HepG2 (cell line): ENCODE measurements at regions not wholly inside any gene's neighbourhood (a gene's known extent, or its start where the extent isn't known, plus 50 kb on each side); places are given as distances from the start of the nearest gene placed in this dataset.

Experiments used
- ATAC-seq: fragments of 200-7000 bp; cut with Tn5 transposase; 3 replicates; pipeline ENCODE4 v1.9.1; 2020; ENCODE audit warnings: mild to moderate bottlenecking, moderate library complexity
- BruUV-seq: library from RNA; stranded (reverse); fragments of 400-500 nt; replicated peaks from 2 replicates; lab custom pipeline; 2021; lab: Mats Ljungman, UMichigan
- CTCF ChIA-PET: fragments of 300-600 bp; formaldehyde crosslinking; extraction: SDS; loops from one replicate; lab custom pipeline; 2021; ENCODE audit warnings: low total read pairs, inconsistent platforms, low intra/inter-chr PET ratio; lab: Yijun Ruan, JAX
- POLR2A ChIA-PET: fragments of 350-600 bp; sonication (Branson Sonifier 250); formaldehyde crosslinking; loops from one replicate; lab custom pipeline; 2020; ENCODE audit warnings: antibody characterized with exemption, inconsistent platforms; lab: Yijun Ruan, JAX
- DNase-seq: peaks from one replicate; pipeline ENCODE4 v3.0.0-alpha.2; 2015; ENCODE audit warnings: low spot score
- FAIRE-seq: peaks from 3 replicates; lab custom pipeline; 2011; peaks lifted over from hg19 to GRCh38; lab: Jason Lieb, UNC
- H2AFZ ChIP-seq: one replicate; pipeline ENCODE4 v1.6.1; 2011; ENCODE audit warnings: low read length, inconsistent platforms
- H3K27ac ChIP-seq: fragments of 300-600 bp; 3 replicates; pipeline ENCODE4 v1.8.0; 2011; ENCODE audit warnings: mixed run types, mild to moderate bottlenecking, mixed read lengths, low read length, inconsistent platforms; ENCODE audit not compliant: insufficient read depth; ENCODE audit errors: extremely low read length
- H3K27me3 ChIP-seq, 2 experiments: fragments of 200-600 bp in 1 of 2; 2 replicates in 1 of 2; 3 replicates in 1 of 2; pipeline versions ENCODE4 v1.6.0 to v1.8.0; 2011; ENCODE audit warnings: low read length in 2 of 2, mild to moderate bottlenecking in 2 of 2, moderate library complexity in 2 of 2, inconsistent platforms in 1 of 2; ENCODE audit not compliant: insufficient read depth in 2 of 2, control insufficient read depth in 1 of 2
- H3K36me3 ChIP-seq, 2 experiments: fragments of 200-600 bp in 1 of 2; replicated peaks in 1 of 2; 2 replicates in 1 of 2; 3 replicates in 1 of 2; pipeline versions ENCODE4 v1.5.1 to v1.8.0; 2011; ENCODE audit warnings: low read length in 2 of 2, inconsistent platforms in 1 of 2; ENCODE audit not compliant: insufficient read depth in 2 of 2, control insufficient read depth in 1 of 2
- H3K4me1 ChIP-seq: 2 replicates; pipeline ENCODE4 v1.5.1; 2012; ENCODE audit warnings: low read length, inconsistent platforms; ENCODE audit not compliant: insufficient read depth
- H3K4me2 ChIP-seq: 2 replicates; pipeline ENCODE4 v1.6.0; 2011; ENCODE audit warnings: low read depth, low read length, inconsistent platforms
- H3K4me3 ChIP-seq, 3 experiments: fragments of 200-600 bp in 1 of 3; sonication (generic), shearing (Covaris generic) in 1 of 3; replicated peaks in 1 of 3; 2 replicates each; pipeline ENCODE4 v1.5.1; 2011 to 2016; ENCODE audit warnings: low read length in 3 of 3, inconsistent platforms in 2 of 3, low read depth in 2 of 3, mild to moderate bottlenecking in 2 of 3, control low read depth in 1 of 3, mixed read lengths in 1 of 3; ENCODE audit not compliant: insufficient read depth in 1 of 3
- H3K79me2 ChIP-seq: one replicate; pipeline ENCODE4 v1.6.1; 2011; ENCODE audit warnings: low read length, inconsistent platforms; ENCODE audit not compliant: insufficient read depth
- H3K9ac ChIP-seq: 2 replicates; pipeline ENCODE4 v1.6.0; 2011; ENCODE audit warnings: mild to moderate bottlenecking, low read depth, low read length, inconsistent platforms; ENCODE audit not compliant: insufficient read depth
- H3K9me3 ChIP-seq: 2 replicates; pipeline ENCODE4 v1.5.1; 2012; ENCODE audit warnings: mild to moderate bottlenecking, low read length
- H4K20me1 ChIP-seq: 2 replicates; pipeline ENCODE4 v1.6.0; 2011; ENCODE audit warnings: inconsistent platforms, mild to moderate bottlenecking, low read length, moderate library complexity; ENCODE audit not compliant: insufficient read depth
- CSRNP2 ChIP-seq: sonication (generic); formaldehyde crosslinking; conservative IDR thresholded peaks from 2 replicates; pipeline ENCODE4 v1.8.0; 2022; ENCODE audit warnings: low read depth, missing genetic modification reagents
- KDM1A ChIP-seq: IDR thresholded peaks from 2 replicates; pipeline ENCODE4 v1.6.1; 2016; ENCODE audit warnings: missing compliant biosample characterization
- LBX2 ChIP-seq: sonication (generic); formaldehyde crosslinking; IDR thresholded peaks from 2 replicates; pipeline ENCODE4 v1.5.0; 2020; ENCODE audit warnings: missing genetic modification reagents, mild to moderate bottlenecking, borderline replicate concordance
- LCORL ChIP-seq, 2 experiments: fragments of 450-650 bp in 1 of 2; sonication (generic) in 1 of 2; formaldehyde crosslinking in 1 of 2; IDR thresholded peaks; 2 replicates each; pipeline versions ENCODE4 v1.5.0 to v1.6.1; 2017 to 2020; ENCODE audit warnings: antibody characterized with exemption in 1 of 2, missing genetic modification reagents in 1 of 2
- NCOA2 ChIP-seq: sonication (generic); formaldehyde crosslinking; IDR thresholded peaks from 2 replicates; pipeline ENCODE4 v1.8.0; 2022; ENCODE audit warnings: inconsistent platforms
- NR0B2 ChIP-seq: sonication (generic); formaldehyde crosslinking; IDR thresholded peaks from 2 replicates; pipeline ENCODE4 v1.4.0; 2020; ENCODE audit warnings: mild to moderate bottlenecking, missing genetic modification reagents
- PAF1 ChIP-seq: IDR thresholded peaks from 2 replicates; pipeline ENCODE4 v1.6.1; 2016; ENCODE audit warnings: missing genetic modification reagents, missing compliant biosample characterization
- ZEB1 ChIP-seq: IDR thresholded peaks from 2 replicates; pipeline ENCODE4 v1.6.1; 2012; ENCODE audit warnings: mild to moderate bottlenecking, low read depth, inconsistent platforms; ENCODE audit not compliant: insufficient replicate concordance
- ZNF354B ChIP-seq: sonication (generic); formaldehyde crosslinking; IDR thresholded peaks from 2 replicates; pipeline ENCODE4 v1.8.0; 2022; ENCODE audit warnings: mild to moderate bottlenecking, missing genetic modification reagents
- ZNF382 ChIP-seq: sonication (generic); formaldehyde crosslinking; IDR thresholded peaks from 2 replicates; pipeline ENCODE4 v1.5.0; 2020; ENCODE audit warnings: missing genetic modification reagents, mild to moderate bottlenecking, borderline replicate concordance
- ZNF512B ChIP-seq: sonication (generic); formaldehyde crosslinking; IDR thresholded peaks from 2 replicates; pipeline ENCODE4 v1.5.1; 2020; ENCODE audit warnings: missing genetic modification reagents, mild to moderate bottlenecking, borderline replicate concordance
- ZNF552 ChIP-seq: sonication (generic); formaldehyde crosslinking; IDR thresholded peaks from 2 replicates; pipeline ENCODE4 v1.9.0; 2022; ENCODE audit warnings: missing genetic modification reagents, mild to moderate bottlenecking, borderline replicate concordance
- ZNF556 ChIP-seq: sonication (generic); formaldehyde crosslinking; IDR thresholded peaks from 2 replicates; pipeline ENCODE4 v1.4.0; 2020; ENCODE audit warnings: mild to moderate bottlenecking, missing genetic modification reagents, borderline replicate concordance
- ZSCAN22 ChIP-seq: sonication (generic); formaldehyde crosslinking; IDR thresholded peaks from 2 replicates; pipeline ENCODE4 v1.4.0; 2020; ENCODE audit warnings: mild to moderate bottlenecking, missing genetic modification reagents
- ZZZ3 ChIP-seq: sonication (generic); formaldehyde crosslinking; IDR thresholded peaks from 2 replicates; pipeline ENCODE4 v1.4.0; 2020; ENCODE audit warnings: missing genetic modification reagents, mild to moderate bottlenecking, borderline replicate concordance
- WGBS: methylation state at CpG from one replicate; pipeline ENCODE4 v1.1.6; 2017; ENCODE audit warnings: low lambda C conversion rate; 5-methylcytosine and 5-hydroxymethylcytosine counted together
- in situ Hi-C: cut with HindIII; loops from 2 replicates; pipeline ENCODE4 v1.10.0; 2017; ENCODE audit warnings: low pct_unique_long_range_greater_than_20kb; ENCODE audit not compliant: extremely low pct_ligation_motif_present
- intact Hi-C: fragments of 100-400 bp; cut with micrococcal nuclease; formaldehyde crosslinking; loops from one replicate; pipeline ENCODE4 v1.10.0; 2022; ENCODE audit not compliant: unreplicated experiment
- TF ChIP-seq, protein P1 (sequence below): IDR thresholded peaks from 2 replicates; pipeline ENCODE4 v1.6.1; 2016; ENCODE audit warnings: mild to moderate bottlenecking
- TF ChIP-seq, protein P2 (sequence below): IDR thresholded peaks from 2 replicates; pipeline ENCODE4 v1.6.1; 2012; ENCODE audit warnings: low read depth, low read length, improper control_type of control experiment

DNA sequence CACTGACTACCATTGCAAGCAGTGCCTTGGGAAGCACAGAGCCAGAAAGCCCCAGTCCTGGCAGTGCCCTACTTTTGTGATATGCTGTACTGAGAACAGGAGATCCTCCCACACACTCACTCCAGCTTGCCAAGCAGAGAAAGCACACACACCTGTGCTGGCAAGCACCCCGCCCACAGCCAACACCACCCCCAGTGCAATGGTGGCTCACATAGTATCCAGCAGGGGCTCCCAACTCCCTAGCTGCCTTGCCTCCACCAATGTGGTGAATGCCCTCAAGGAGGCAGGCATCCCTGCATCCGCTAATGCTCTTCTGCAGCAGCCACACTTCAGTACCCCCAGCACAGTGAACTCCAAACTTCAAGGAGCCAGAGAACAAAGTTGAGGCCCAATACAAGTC lies 1655.8 kb downstream of the SUCLG1 start:
- 29% methylated on average over 2 of the region's 2 CpGs for whole genome bisulfite sequencing
- Histone ChIP-seq H3K9ac (no peak overlapping the region), H3K36me3 (no peaks in the 10 kb centered on the region), H3K27ac (no peak overlapping the region), H3K9me3 (peaks cover 80% of the 10 kb centered on the region), H2AFZ (no peak overlapping the region), H3K79me2 (no peaks in the 10 kb centered on the region), H3K4me3 (no peak overlapping the region), H3K27me3 (no peaks in the 10 kb centered on the region), H3K4me1 (no peaks in the 10 kb centered on the region), H3K4me2 (no peak overlapping the region), H4K20me1 (no peaks in the 10 kb centered on the region)
- ATAC-seq (no peak), FAIRE-seq (no peak), DNase-seq (no peak)
- in situ Hi-C loops (no loop called here), intact Hi-C loops (no loop called here)
- BruUV-seq = no TSS peak
- CTCF ChIA-PET = no interaction called here
- POLR2A ChIA-PET = no interaction called here
- no peak for TF ChIP-seq ZEB1
- TF ChIP-seq, protein P1, sequence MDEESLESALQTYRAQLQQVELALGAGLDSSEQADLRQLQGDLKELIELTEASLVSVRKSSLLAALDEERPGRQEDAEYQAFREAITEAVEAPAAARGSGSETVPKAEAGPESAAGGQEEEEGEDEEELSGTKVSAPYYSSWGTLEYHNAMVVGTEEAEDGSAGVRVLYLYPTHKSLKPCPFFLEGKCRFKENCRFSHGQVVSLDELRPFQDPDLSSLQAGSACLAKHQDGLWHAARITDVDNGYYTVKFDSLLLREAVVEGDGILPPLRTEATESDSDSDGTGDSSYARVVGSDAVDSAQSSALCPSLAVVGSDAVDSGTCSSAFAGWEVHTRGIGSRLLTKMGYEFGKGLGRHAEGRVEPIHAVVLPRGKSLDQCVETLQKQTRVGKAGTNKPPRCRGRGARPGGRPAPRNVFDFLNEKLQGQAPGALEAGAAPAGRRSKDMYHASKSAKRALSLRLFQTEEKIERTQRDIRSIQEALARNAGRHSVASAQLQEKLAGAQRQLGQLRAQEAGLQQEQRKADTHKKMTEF (CRISPR knock-in tag) = no peak
- TF ChIP-seq NCOA2 (CRISPR knock-in tag) = no peak
- TF ChIP-seq, protein P2, sequence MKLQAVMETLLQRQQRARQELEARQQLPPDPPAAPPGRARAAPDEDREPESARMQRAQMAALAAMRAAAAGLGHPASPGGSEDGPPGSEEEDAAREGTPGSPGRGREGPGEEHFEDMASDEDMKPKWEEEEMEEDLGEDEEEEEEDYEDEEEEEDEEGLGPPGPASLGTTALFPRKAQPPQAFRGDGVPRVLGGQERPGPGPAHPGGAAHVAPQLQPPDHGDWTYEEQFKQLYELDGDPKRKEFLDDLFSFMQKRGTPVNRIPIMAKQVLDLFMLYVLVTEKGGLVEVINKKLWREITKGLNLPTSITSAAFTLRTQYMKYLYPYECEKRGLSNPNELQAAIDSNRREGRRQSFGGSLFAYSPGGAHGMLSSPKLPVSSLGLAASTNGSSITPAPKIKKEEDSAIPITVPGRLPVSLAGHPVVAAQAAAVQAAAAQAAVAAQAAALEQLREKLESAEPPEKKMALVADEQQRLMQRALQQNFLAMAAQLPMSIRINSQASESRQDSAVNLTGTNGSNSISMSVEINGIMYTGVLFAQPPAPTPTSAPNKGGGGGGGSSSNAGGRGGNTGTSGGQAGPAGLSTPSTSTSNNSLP = no peak
- TF ChIP-seq ZSCAN22 (CRISPR knock-in tag) = no peak
- TF ChIP-seq ZNF552 (CRISPR knock-in tag) = no peak
- no peak for TF ChIP-seq ZNF382
- no peak for TF ChIP-seq ZNF556 (CRISPR knock-in tag)
- no peak for TF ChIP-seq ZNF354B (CRISPR knock-in tag)
- no peak for TF ChIP-seq KDM1A (CRISPR knock-in tag)
- no peak for TF ChIP-seq LCORL (IDR thresholded peaks at IDR 0.05)
- TF ChIP-seq LCORL (CRISPR knock-in tag; IDR thresholded peaks at IDR 0.05) = no peak
- TF ChIP-seq ZNF512B (CRISPR knock-in tag) = no peak
- no peak for TF ChIP-seq LBX2
- no peak for TF ChIP-seq NR0B2 (CRISPR knock-in tag)
- no peak for TF ChIP-seq CSRNP2 (CRISPR knock-in tag)
- TF ChIP-seq ZZZ3 (CRISPR knock-in tag) = no peak
- TF ChIP-seq PAF1 = no peak
